Progenitor cell of endocrine pancreas (in vitro differentiated cells): ENCODE measurements at regions not wholly inside any gene's neighbourhood (a gene's known extent, or its start where the extent isn't known, plus 50 kb on each side); places are given as distances from the start of the nearest gene placed in this dataset.

Source experiments
- DNase-seq: peaks from one replicate; pipeline ENCODE4 v3.0.0; 2021; ENCODE audit warnings: low spot score; ENCODE audit not compliant: unreplicated experiment
- H3K27ac Mint-ChIP-seq: 2 replicates; pipeline ENCODE4 v1.8.0; 2021; ENCODE audit warnings: mild to moderate bottlenecking, moderate library complexity, mixed read lengths
- H3K27me3 Mint-ChIP-seq: 2 replicates; pipeline ENCODE4 v1.8.0; 2021; ENCODE audit warnings: mixed read lengths
- H3K36me3 Mint-ChIP-seq: 2 replicates; pipeline ENCODE4 v1.8.0; 2022; ENCODE audit warnings: mixed read lengths; ENCODE audit not compliant: insufficient read depth
- H3K4me1 Mint-ChIP-seq: 2 replicates; pipeline ENCODE4 v1.8.0; 2021; ENCODE audit warnings: low read depth, mixed read lengths
- H3K4me3 Mint-ChIP-seq: 2 replicates; pipeline ENCODE4 v1.8.0; 2021; ENCODE audit warnings: low read depth, mild to moderate bottlenecking, moderate library complexity, mixed read lengths
- H3K9me3 Mint-ChIP-seq: 2 replicates; pipeline ENCODE4 v1.8.0; 2021; ENCODE audit warnings: low read depth, mixed read lengths
- CTCF ChIP-seq: fragments of 200-600 bp; sonication (generic); IDR thresholded peaks from one replicate; pipeline ENCODE4 v1.5.0; 2021; ENCODE audit warnings: antibody characterized with exemption, mild to moderate bottlenecking; ENCODE audit not compliant: unreplicated experiment

GRCh38 chr10:129236274-129236691, 230.8 kb upstream of the MGMT start:
- DNase-seq, result no peak
- H3K4me1 Mint-ChIP-seq, result no peaks in the 10 kb centered on the region
- H3K36me3 Mint-ChIP-seq, result no peaks in the 10 kb centered on the region
- H3K27me3 Mint-ChIP-seq, result peaks cover 26% of the 10 kb centered on the region
- H3K4me3 Mint-ChIP-seq, result no peak overlapping the region
- no peak overlapping the region for H3K27ac Mint-ChIP-seq
- peaks cover 3% of the 10 kb centered on the region for H3K9me3 Mint-ChIP-seq
- no peak for TF ChIP-seq CTCF

- no peaks in the 10 kb centered on the region for H3K36me3 Mint-ChIP-seq
- no peak for DNase-seq
- H3K4me1 Mint-ChIP-seq, result no peaks in the 10 kb centered on the region
- TF ChIP-seq CTCF, result no peak
- H3K27me3 Mint-ChIP-seq, result peaks cover 19% of the 10 kb centered on the region
- H3K27ac Mint-ChIP-seq, result no peak overlapping the region
- no peak overlapping the region for H3K4me3 Mint-ChIP-seq
- no peaks in the 10 kb centered on the region for H3K9me3 Mint-ChIP-seq
These were observed 225.6 kb upstream of the MGMT start for GRCh38 chr10:129241461-129241860.

GRCh38 chr10:129244298-129244697, 222.7 kb upstream of the MGMT start:
- DNase-seq, result no peak
- peaks cover 22% of the 10 kb centered on the region for H3K27me3 Mint-ChIP-seq
- no peak overlapping the region for H3K4me3 Mint-ChIP-seq
- no peaks in the 10 kb centered on the region for H3K36me3 Mint-ChIP-seq
- TF ChIP-seq CTCF, result no peak
- H3K9me3 Mint-ChIP-seq, result no peaks in the 10 kb centered on the region
- H3K27ac Mint-ChIP-seq, result no peak overlapping the region
- no peaks in the 10 kb centered on the region for H3K4me1 Mint-ChIP-seq

- peaks cover 22% of the 10 kb centered on the region for H3K27me3 Mint-ChIP-seq
- H3K4me1 Mint-ChIP-seq, result no peaks in the 10 kb centered on the region
- H3K36me3 Mint-ChIP-seq, result no peaks in the 10 kb centered on the region
- no peak overlapping the region for H3K4me3 Mint-ChIP-seq
- no peak for DNase-seq
- TF ChIP-seq CTCF, result no peak
- no peak overlapping the region for H3K27ac Mint-ChIP-seq
- no peaks in the 10 kb centered on the region for H3K9me3 Mint-ChIP-seq
These were observed 222.3 kb upstream of the MGMT start for GRCh38 chr10:129244757-129245156.

GRCh38 chr10:129253161-129253864, 213.7 kb upstream of the MGMT start:
- Mint-ChIP-seq H3K27me3 (peaks cover 27% of the 10 kb centered on the region), H3K9me3 (peaks cover 5% of the 10 kb centered on the region), H3K27ac (no peak overlapping the region), H3K4me1 (no peaks in the 10 kb centered on the region), H3K4me3 (no peak overlapping the region), H3K36me3 (no peaks in the 10 kb centered on the region)
- no peak for TF ChIP-seq CTCF
- no peak for DNase-seq
